ENCODE measurements at regions not wholly inside any gene's neighbourhood (a gene's known extent, or its start where the extent isn't known, plus 50 kb on each side); places are given as distances from the start of the nearest gene placed in this dataset.

GRCh38 chr11:18865951-18866350, 73.3 kb downstream of the MRGPRX1 start:
- H3K27ac ChIP-seq (ENCODE audit: insufficient read length, low read depth, low read length) = peak overlapping the region; percentile 74
- no CpG with 5 or more reads among the region's 2 CpGs for WGBS (ENCODE audit: extremely low coverage, insufficient read length, low lambda C conversion rate)
- peak overlapping the region; percentile 35 to 64; a peak in 3 of 5 replicates for H3K4me3 Mint-ChIP-seq

More at GRCh38 chr11:18865951-18866350, 73.3 kb downstream of the MRGPRX1 start:
- no peak overlapping the region for H2AFZ ChIP-seq (ENCODE audit: low read length)
- Mint-ChIP-seq H3K27ac (peak overlapping the region; percentile 6 to 85 (median 6); a peak in 5 of 7 replicates), H3K36me3 (ENCODE audit: insufficient read depth in 1 of 3, low read depth in 3 of 3) (0 out of 7 replicates have a peak, but pooled peaks cover 0 to 2% (median 0%) of the 10 kb centered on the region in 3 experiments), H3K9me3 (no peaks in the 10 kb centered on the region), H3K4me1 (peaks cover 24 to 30% of the 10 kb centered on the region in 2 experiments), H3K27me3 (ENCODE audit: low read depth) (peaks cover 3% of the 10 kb centered on the region)
- H2BK5ac ChIP-seq (ENCODE audit: insufficient read length, low read length) = no peak overlapping the region
- no peak overlapping the region for H3T11ph ChIP-seq (ENCODE audit: low read length)
- H3K9me3 ChIP-seq (ENCODE audit: control insufficient read depth, low read depth, low read length) = no peaks in the 10 kb centered on the region
- no peak overlapping the region for H3K23ac ChIP-seq (ENCODE audit: insufficient read length, low read depth, low read length)
- peaks cover 14% of the 10 kb centered on the region for H3K4me1 ChIP-seq (ENCODE audit: insufficient read depth, low read length)
- TF ChIP-seq CTCF (conservative IDR thresholded peaks at IDR 0.05) = no peak
- H3K4me2 ChIP-seq (ENCODE audit: insufficient read depth, insufficient read length, low read length) = peak overlapping the region; percentile 51
- no peak overlapping the region for H3K4ac ChIP-seq (ENCODE audit: low read depth, low read length)
- H2BK120ac ChIP-seq (ENCODE audit: low read depth, low read length, poor library complexity, severe bottlenecking) = no peak overlapping the region
- no peaks in the 10 kb centered on the region for H3K23me2 ChIP-seq (ENCODE audit: insufficient read length, low read depth, low read length, poor library complexity, severe bottlenecking)
- no peak overlapping the region for H4K5ac ChIP-seq (ENCODE audit: insufficient read length, low read depth, low read length)
- H3K79me2 ChIP-seq (ENCODE audit: insufficient read depth, low read length) = no peaks in the 10 kb centered on the region
- no peak overlapping the region for H2AK5ac ChIP-seq (ENCODE audit: insufficient read length, low read length)
- H4K91ac ChIP-seq (ENCODE audit: insufficient read length, low read depth, low read length) = no peak overlapping the region
- H3K9ac ChIP-seq (ENCODE audit: extremely low read depth, insufficient read length, low read length) = no peak overlapping the region
- DNase-seq = peak; percentile 85
- peak overlapping the region; percentile 80 for H2BK12ac ChIP-seq (ENCODE audit: insufficient read length, low read depth, low read length)
- no peak overlapping the region for H3K18ac ChIP-seq (ENCODE audit: insufficient read length, low read depth, low read length)
- H2BK15ac ChIP-seq (ENCODE audit: low read depth, low read length) = no peak overlapping the region
- no peaks in the 10 kb centered on the region for H3K79me1 ChIP-seq (ENCODE audit: insufficient read depth, low read depth, low read length, poor library complexity, severe bottlenecking)
- no peak overlapping the region for H3K14ac ChIP-seq (ENCODE audit: insufficient read depth, low read length)
- no peak overlapping the region for H3K56ac ChIP-seq (ENCODE audit: insufficient read length, low read depth, low read length)
- H4K20me1 ChIP-seq (ENCODE audit: control insufficient read depth, insufficient read depth, insufficient read length) = no peaks in the 10 kb centered on the region
- peak overlapping the region; percentile 99 for H2BK20ac ChIP-seq (ENCODE audit: low read depth, low read length, poor library complexity, severe bottlenecking)
- no peaks in the 10 kb centered on the region for H3K27me3 ChIP-seq (ENCODE audit: insufficient read depth, low read length)
- H4K8ac ChIP-seq (replicated peaks; ENCODE audit: insufficient read length, low read depth, low read length) = no peak overlapping the region

All from H9 (cell line).